H9 (cell line): ENCODE measurements at regions not wholly inside any gene's neighbourhood (a gene's known extent, or its start where the extent isn't known, plus 50 kb on each side); places are given as distances from the start of the nearest gene placed in this dataset.

Source experiments
- DNase-seq: peaks from one replicate; pipeline ENCODE4 v3.0.0-alpha.2; 2017
- H2AFZ ChIP-seq: one replicate; pipeline ENCODE4 v1.6.1; 2013; ENCODE audit warnings: mild to moderate bottlenecking, low read length, control low read depth, moderate library complexity
- H2AK5ac ChIP-seq: 2 replicates; pipeline ENCODE4 v1.6.1; 2013; ENCODE audit warnings: low read length, control low read depth, mixed read lengths; ENCODE audit not compliant: insufficient read length
- H2BK120ac ChIP-seq: one replicate; pipeline ENCODE4 v1.6.1; 2013; ENCODE audit warnings: low read depth, mild to moderate bottlenecking, low read length, control low read depth, inconsistent platforms; ENCODE audit not compliant: poor library complexity, severe bottlenecking
- H2BK12ac ChIP-seq: 2 replicates; pipeline ENCODE4 v1.6.1; 2013; ENCODE audit warnings: low read length, control low read depth, mixed read lengths, low read depth; ENCODE audit not compliant: insufficient read length
- H2BK15ac ChIP-seq: 2 replicates; pipeline ENCODE4 v1.6.1; 2013; ENCODE audit warnings: low read depth, low read length, control low read depth
- H2BK20ac ChIP-seq: one replicate; pipeline ENCODE4 v1.6.1; 2013; ENCODE audit warnings: low read depth, mild to moderate bottlenecking, low read length, control low read depth, inconsistent platforms; ENCODE audit not compliant: poor library complexity, severe bottlenecking
- H2BK5ac ChIP-seq: 2 replicates; pipeline ENCODE4 v1.6.1; 2013; ENCODE audit warnings: low read length, control low read depth, mixed read lengths; ENCODE audit not compliant: insufficient read length
- H3K14ac ChIP-seq: 2 replicates; pipeline ENCODE4 v1.6.1; 2013; ENCODE audit warnings: low read length, control low read depth; ENCODE audit not compliant: insufficient read depth
- H3K18ac ChIP-seq: 2 replicates; pipeline ENCODE4 v1.6.1; 2013; ENCODE audit warnings: low read depth, mild to moderate bottlenecking, mixed read lengths, low read length, control low read depth; ENCODE audit not compliant: insufficient read length
- H3K23ac ChIP-seq: 2 replicates; pipeline ENCODE4 v1.6.1; 2013; ENCODE audit warnings: low read length, control low read depth, mixed read lengths, low read depth; ENCODE audit not compliant: insufficient read length
- H3K23me2 ChIP-seq: 2 replicates; pipeline ENCODE4 v1.6.1; 2013; ENCODE audit warnings: low read depth, mild to moderate bottlenecking, mixed read lengths, low read length, control low read depth; ENCODE audit not compliant: insufficient read length, poor library complexity, severe bottlenecking
- H3K27ac ChIP-seq: 2 replicates; pipeline ENCODE4 v1.5.1; 2013; ENCODE audit warnings: low read length, control low read depth, mixed read lengths, low read depth; ENCODE audit not compliant: insufficient read length
- H3K27me3 ChIP-seq: 2 replicates; pipeline ENCODE4 v1.6.1; 2013; ENCODE audit warnings: low read length, control low read depth, inconsistent platforms; ENCODE audit not compliant: insufficient read depth
- H3K4ac ChIP-seq: 2 replicates; pipeline ENCODE4 v1.6.1; 2013; ENCODE audit warnings: low read depth, mild to moderate bottlenecking, control low read depth, inconsistent platforms, low read length, moderate library complexity
- H3K4me1 ChIP-seq: 2 replicates; pipeline ENCODE4 v1.6.1; 2013; ENCODE audit warnings: low read length, control low read depth, inconsistent platforms; ENCODE audit not compliant: insufficient read depth
- H3K4me2 ChIP-seq: 2 replicates; pipeline ENCODE4 v1.6.1; 2013; ENCODE audit warnings: low read length, control low read depth, mixed read lengths; ENCODE audit not compliant: insufficient read length, insufficient read depth
- H3K56ac ChIP-seq: 2 replicates; pipeline ENCODE4 v1.6.1; 2013; ENCODE audit warnings: low read depth, mild to moderate bottlenecking, mixed read lengths, low read length, control low read depth; ENCODE audit not compliant: insufficient read length
- H3K79me1 ChIP-seq: 2 replicates; pipeline ENCODE4 v1.6.1; 2013; ENCODE audit warnings: low read depth, mild to moderate bottlenecking, moderate library complexity, low read length, control low read depth, inconsistent platforms; ENCODE audit not compliant: insufficient read depth, poor library complexity, severe bottlenecking
- H3K79me2 ChIP-seq: 2 replicates; pipeline ENCODE4 v1.6.1; 2013; ENCODE audit warnings: low read length, control low read depth, inconsistent platforms; ENCODE audit not compliant: insufficient read depth
- H3K9ac ChIP-seq: 2 replicates; pipeline ENCODE4 v1.6.1; 2013; ENCODE audit warnings: low read length, control low read depth, mixed read lengths; ENCODE audit not compliant: insufficient read length; ENCODE audit errors: extremely low read depth
- H3K9me3 ChIP-seq: one replicate; pipeline ENCODE4 v1.6.1; 2013; ENCODE audit warnings: low read depth, low read length, inconsistent platforms; ENCODE audit not compliant: control insufficient read depth
- H3T11ph ChIP-seq: one replicate; pipeline ENCODE4 v1.6.1; 2013; ENCODE audit warnings: mild to moderate bottlenecking, low read length, control low read depth, inconsistent platforms
- H4K20me1 ChIP-seq: one replicate; pipeline ENCODE4 v1.6.1; 2013; ENCODE audit not compliant: control insufficient read depth, insufficient read length, insufficient read depth
- H4K5ac ChIP-seq: 2 replicates; pipeline ENCODE4 v1.6.1; 2013; ENCODE audit warnings: low read depth, mild to moderate bottlenecking, mixed read lengths, low read length, control low read depth; ENCODE audit not compliant: insufficient read length
- H4K8ac ChIP-seq: replicated peaks from 2 replicates; pipeline ENCODE4 v1.6.1; 2013; ENCODE audit warnings: low read length, control low read depth, mixed read lengths, low read depth; ENCODE audit not compliant: insufficient read length
- H4K91ac ChIP-seq: 2 replicates; pipeline ENCODE4 v1.6.1; 2013; ENCODE audit warnings: low read depth, mild to moderate bottlenecking, moderate library complexity, mixed read lengths, low read length, control low read depth; ENCODE audit not compliant: insufficient read length
- H3K27ac Mint-ChIP-seq, 3 experiments: 2 replicates in 2 of 3; 3 replicates in 1 of 3; pipeline ENCODE4 v1.8.0; 2020 to 2021; ENCODE audit warnings: mixed read lengths in 3 of 3, mild to moderate bottlenecking in 1 of 3, moderate library complexity in 1 of 3
- H3K27me3 Mint-ChIP-seq: 2 replicates; pipeline ENCODE4 v1.8.0; 2021; ENCODE audit warnings: low read depth, mild to moderate bottlenecking, moderate library complexity, mixed read lengths
- H3K36me3 Mint-ChIP-seq, 3 experiments: 2 replicates in 2 of 3; 3 replicates in 1 of 3; pipeline ENCODE4 v1.8.0; 2020 to 2021; ENCODE audit warnings: low read depth in 3 of 3, mixed read lengths in 3 of 3; ENCODE audit not compliant: insufficient read depth in 1 of 3
- H3K4me1 Mint-ChIP-seq, 2 experiments: 2 replicates each; pipeline ENCODE4 v1.8.0; 2020; ENCODE audit warnings: mixed read lengths in 2 of 2
- H3K4me3 Mint-ChIP-seq, 2 experiments: 2 replicates in 1 of 2; 3 replicates in 1 of 2; pipeline ENCODE4 v1.8.0; 2020 to 2021; ENCODE audit warnings: mild to moderate bottlenecking in 2 of 2, mixed read lengths in 2 of 2, moderate library complexity in 1 of 2
- H3K9me3 Mint-ChIP-seq, 2 experiments: 2 replicates in 1 of 2; 3 replicates in 1 of 2; pipeline ENCODE4 v1.8.0; 2020; ENCODE audit warnings: mild to moderate bottlenecking in 2 of 2, mixed read lengths in 2 of 2, moderate library complexity in 1 of 2
- CTCF ChIP-seq: fragments of 200-600 bp; sonication (generic); conservative IDR thresholded peaks from 3 replicates; pipeline ENCODE4 v1.8.0; 2021; ENCODE audit warnings: antibody characterized with exemption, mild to moderate bottlenecking
- WGBS: extraction: QIAGEN DNeasy Blood & Tissue Kit; methylation state at CpG from one replicate; pipeline ENCODE4 v1.1.7; 2013; ENCODE audit warnings: missing lambda C conversion rate, low lambda C conversion rate, mixed read lengths; ENCODE audit not compliant: insufficient read length; ENCODE audit errors: extremely low coverage; 5-methylcytosine and 5-hydroxymethylcytosine counted together

- Histone ChIP-seq H2BK120ac (no peak overlapping the region), H3K14ac (no peak overlapping the region), H3K79me2 (no peaks in the 10 kb centered on the region), H4K91ac (no peak overlapping the region), H3K23me2 (peaks cover 5% of the 10 kb centered on the region), H3K56ac (no peak overlapping the region), H3K18ac (no peak overlapping the region), H2AK5ac (no peak overlapping the region), H3K27ac (no peak overlapping the region), H3K9ac (no peak overlapping the region), H3K4ac (no peak overlapping the region), H3K27me3 (no peaks in the 10 kb centered on the region), H2BK5ac (no peak overlapping the region), H3K4me1 (peaks cover 5% of the 10 kb centered on the region; the same call in 1 of the 2 replicates), H2BK15ac (no peak overlapping the region), H2BK20ac (no peak overlapping the region), H4K8ac (no peak overlapping the region), H2AFZ (no peak overlapping the region), H4K5ac (no peak overlapping the region), H4K20me1 (no peaks in the 10 kb centered on the region), H3K23ac (no peak overlapping the region), H3K79me1 (no peaks in the 10 kb centered on the region), H3K4me2 (no peak overlapping the region), H3T11ph (no peak overlapping the region), H3K9me3 (no peaks in the 10 kb centered on the region), H2BK12ac (no peak overlapping the region)
- no peak for DNase-seq
- Mint-ChIP-seq H3K4me1 (peaks cover 22 to 34% of the 10 kb centered on the region in 2 experiments), H3K36me3 (no peaks in the 10 kb centered on the region), H3K9me3 (no peaks in the 10 kb centered on the region), H3K4me3 (no peak overlapping the region), H3K27me3 (peaks cover 10% of the 10 kb centered on the region), H3K27ac (no peak overlapping the region)
- no peak for TF ChIP-seq CTCF
- WGBS: no CpG with 5 or more reads among the region's 11 CpGs
These were observed 115.9 kb upstream of the JUN start for GRCh38 chr1:58899587-58900271.
